SJSA1 (cell line): ENCODE measurements at regions not wholly inside any gene's neighbourhood (a gene's known extent, or its start where the extent isn't known, plus 50 kb on each side); places are given as distances from the start of the nearest gene placed in this dataset.
"Not testable (repeated sequence)": the region's sequence is repeated elsewhere in the genome, so short reads cannot be mapped to it uniquely, and the experiment has no call there.

Experiments used
- DNase-seq, 2 experiments: peaks; one replicate each; pipeline ENCODE4 v3.0.0-alpha.2; 2015 to 2020; ENCODE audit warnings: low spot score in 2 of 2, low read depth in 1 of 2
- H3K27ac ChIP-seq: fragments of 250-450 bp; sonication (Bioruptor Pico); 2 replicates; pipeline ENCODE4 v1.5.1; 2020; ENCODE audit warnings: mild to moderate bottlenecking, moderate library complexity
- H3K27me3 ChIP-seq: fragments of 250-450 bp; sonication (Bioruptor Pico); replicated peaks from 2 replicates; pipeline ENCODE4 v1.5.1; 2020; ENCODE audit warnings: mild to moderate bottlenecking, moderate library complexity
- H3K36me3 ChIP-seq: fragments of 250-450 bp; sonication (Bioruptor Pico); 2 replicates; pipeline ENCODE4 v1.5.1; 2020; ENCODE audit warnings: mild to moderate bottlenecking
- H3K4me1 ChIP-seq: fragments of 250-450 bp; sonication (Bioruptor Pico); replicated peaks from 2 replicates; pipeline ENCODE4 v1.6.1; 2021; ENCODE audit warnings: mild to moderate bottlenecking
- H3K4me3 ChIP-seq: fragments of 250-450 bp; sonication (Bioruptor Pico); 2 replicates; pipeline ENCODE4 v1.5.1; 2020; ENCODE audit warnings: mild to moderate bottlenecking
- H3K9me3 ChIP-seq: fragments of 250-450 bp; sonication (Bioruptor Pico); replicated peaks from 2 replicates; pipeline ENCODE4 v1.5.1; 2020; ENCODE audit warnings: mild to moderate bottlenecking

- Histone ChIP-seq H3K27ac (no peak overlapping the region), H3K4me1 (no peaks in the 10 kb centered on the region), H3K9me3 (no peaks in the 10 kb centered on the region), H3K27me3 (no peaks in the 10 kb centered on the region), H3K36me3 (no peaks in the 10 kb centered on the region), H3K4me3 (no peak overlapping the region)
- DNase-seq = no peak
Measured at GRCh38 chr3:106317141-106318055, 448.6 kb upstream of the CBLB start.

- not testable (repeated sequence) for H3K27me3 ChIP-seq, H3K4me3 ChIP-seq, H3K4me1 ChIP-seq, H3K9me3 ChIP-seq, DNase-seq, H3K36me3 ChIP-seq, H3K27ac ChIP-seq
Measured at GRCh38 chr3:106321438-106321837, 452.6 kb upstream of the CBLB start.

GRCh38 chr3:106323586-106323985 is 454.8 kb upstream of the CBLB start:
- Histone ChIP-seq H3K27me3 (no peaks in the 10 kb centered on the region), H3K36me3 (no peaks in the 10 kb centered on the region), H3K4me3 (no peak overlapping the region), H3K4me1 (peaks cover 11% of the 10 kb centered on the region), H3K9me3 (no peaks in the 10 kb centered on the region), H3K27ac (no peak overlapping the region)
- no peak for DNase-seq

- Histone ChIP-seq H3K4me3 (no peak overlapping the region), H3K27me3 (no peaks in the 10 kb centered on the region), H3K9me3 (no peaks in the 10 kb centered on the region), H3K4me1 (peaks cover 11% of the 10 kb centered on the region), H3K36me3 (no peaks in the 10 kb centered on the region), H3K27ac (peak overlapping the region; percentile 6; the same call in 1 of the 2 replicates)
- DNase-seq = peak in 1 of 2 experiments; percentile 10
Measured at GRCh38 chr3:106326941-106327695, 458.3 kb upstream of the CBLB start.

- H3K9me3 ChIP-seq = no peaks in the 10 kb centered on the region
- no peaks in the 10 kb centered on the region for H3K27me3 ChIP-seq
- no peak overlapping the region for H3K4me3 ChIP-seq
- peak overlapping the region; percentile 6; the same call in 1 of the 2 replicates for H3K27ac ChIP-seq
- no peak for DNase-seq
- peaks cover 11% of the 10 kb centered on the region for H3K4me1 ChIP-seq
- no peaks in the 10 kb centered on the region for H3K36me3 ChIP-seq
Measured at GRCh38 chr3:106327696-106328025, 458.8 kb upstream of the CBLB start.

GRCh38 chr3:106328224-106328623 is 459.4 kb upstream of the CBLB start:
- H3K36me3 ChIP-seq = no peaks in the 10 kb centered on the region

GRCh38 chr3:106329521-106329920 is 460.7 kb upstream of the CBLB start:
- no peak overlapping the region for H3K4me3 ChIP-seq
- H3K27ac ChIP-seq = no peak overlapping the region
- H3K9me3 ChIP-seq = no peaks in the 10 kb centered on the region
- H3K36me3 ChIP-seq = no peaks in the 10 kb centered on the region
- H3K4me1 ChIP-seq = peaks cover 11% of the 10 kb centered on the region
- H3K27me3 ChIP-seq = no peaks in the 10 kb centered on the region
- no peak for DNase-seq

More at GRCh38 chr3:106328224-106328623, 459.4 kb upstream of the CBLB start:
- Histone ChIP-seq H3K9me3 (no peaks in the 10 kb centered on the region), H3K4me1 (peaks cover 11% of the 10 kb centered on the region), H3K27ac (no peak overlapping the region), H3K4me3 (no peak overlapping the region), H3K27me3 (no peaks in the 10 kb centered on the region)
- DNase-seq = no peak

- H3K9me3 ChIP-seq = no peaks in the 10 kb centered on the region
- no peaks in the 10 kb centered on the region for H3K36me3 ChIP-seq
- no peaks in the 10 kb centered on the region for H3K27me3 ChIP-seq
- H3K4me3 ChIP-seq = no peak overlapping the region
- no peak for DNase-seq
- H3K4me1 ChIP-seq = peaks cover 11% of the 10 kb centered on the region
- no peak overlapping the region for H3K27ac ChIP-seq
Measured at GRCh38 chr3:106331636-106332035, 462.8 kb upstream of the CBLB start.

GRCh38 chr3:106332129-106332528 is 463.3 kb upstream of the CBLB start:
- Histone ChIP-seq H3K4me3 (no peak overlapping the region), H3K27ac (no peak overlapping the region), H3K27me3 (no peaks in the 10 kb centered on the region), H3K36me3 (no peaks in the 10 kb centered on the region), H3K4me1 (peaks cover 8% of the 10 kb centered on the region), H3K9me3 (no peaks in the 10 kb centered on the region)
- DNase-seq = no peak

GRCh38 chr3:106332884-106333283 is 464.1 kb upstream of the CBLB start:
- H3K4me3 ChIP-seq = no peak overlapping the region
- H3K27ac ChIP-seq = no peak overlapping the region
- no peaks in the 10 kb centered on the region for H3K36me3 ChIP-seq
- no peak for DNase-seq
- H3K27me3 ChIP-seq = no peaks in the 10 kb centered on the region
- H3K9me3 ChIP-seq = no peaks in the 10 kb centered on the region
- peaks cover under 1% of the 10 kb centered on the region for H3K4me1 ChIP-seq

GRCh38 chr3:106333911-106334618 is 465.3 kb upstream of the CBLB start:
- Histone ChIP-seq H3K4me1 (no peaks in the 10 kb centered on the region; the same call in 1 of the 2 replicates), H3K27ac (no peak overlapping the region), H3K4me3 (no peak overlapping the region), H3K27me3 (no peaks in the 10 kb centered on the region), H3K36me3 (no peaks in the 10 kb centered on the region), H3K9me3 (no peaks in the 10 kb centered on the region)
- no peak for DNase-seq

GRCh38 chr3:106336619-106337018 is 467.8 kb upstream of the CBLB start:
- H3K4me1 ChIP-seq = no peaks in the 10 kb centered on the region; the same call in 1 of the 2 replicates
- DNase-seq = no peak
- no peaks in the 10 kb centered on the region for H3K9me3 ChIP-seq
- no peak overlapping the region for H3K27ac ChIP-seq
- H3K27me3 ChIP-seq = no peaks in the 10 kb centered on the region
- no peaks in the 10 kb centered on the region for H3K36me3 ChIP-seq
- no peak overlapping the region for H3K4me3 ChIP-seq

GRCh38 chr3:106337116-106337515 is 468.3 kb upstream of the CBLB start:
- H3K4me3 ChIP-seq = no peak overlapping the region
- no peak overlapping the region for H3K27ac ChIP-seq
- no peaks in the 10 kb centered on the region for H3K9me3 ChIP-seq
- H3K27me3 ChIP-seq = no peaks in the 10 kb centered on the region
- no peaks in the 10 kb centered on the region for H3K36me3 ChIP-seq
- H3K4me1 ChIP-seq = no peaks in the 10 kb centered on the region; the same call in 1 of the 2 replicates
- no peak for DNase-seq
